Left ventricle myocardium superior (tissue), 1 donor: ENCODE measurements at regions not wholly inside any gene's neighbourhood (a gene's known extent, or its start where the extent isn't known, plus 50 kb on each side); places are given as distances from the start of the nearest gene placed in this dataset.

Source experiments
- ATAC-seq: fragments of 200-7000 bp; cut with Tn5 transposase; one replicate; pipeline ENCODE4 v1.9.1; 2020; ENCODE audit warnings: mild to moderate bottlenecking, moderate library complexity
- DNase-seq: peaks from one replicate; pipeline ENCODE4 v3.0.0-alpha.2; 2020
- intact Hi-C: fragments of 100-400 bp; cut with micrococcal nuclease; formaldehyde crosslinking; loops from one replicate; pipeline ENCODE4 v1.11.0; 2022
- donor health status: DM: no; HTN: yes; CAD: no; lungs with severe emphysema.

- no peak for ATAC-seq
- intact Hi-C loops, result no loop called here
- DNase-seq, result no peak
Measured at GRCh38 chr21:28794371-28794851, 198.3 kb downstream of the LTN1 start.

GRCh38 chr21:28793043-28793442 is 199.6 kb downstream of the LTN1 start:
- DNase-seq (no peak), ATAC-seq (peak; percentile 66)
- intact Hi-C loops, result no loop called here

- intact Hi-C loops, result no loop called here
- ATAC-seq (no peak), DNase-seq (no peak)
Measured at GRCh38 chr21:28791595-28792282, 200.9 kb downstream of the LTN1 start.

- ATAC-seq (peak; percentile 37), DNase-seq (no peak)
- intact Hi-C loops, result no loop called here
Measured at GRCh38 chr21:28790335-28790734, 202.3 kb downstream of the LTN1 start.

- ATAC-seq, result peak; percentile 44
- intact Hi-C loops, result no loop called here
Measured at GRCh38 chr21:28789523-28789922, 203.2 kb downstream of the LTN1 start.

GRCh38 chr21:28788030-28788429 is 204.6 kb downstream of the LTN1 start:
- DNase-seq (no peak), ATAC-seq (no peak)
- intact Hi-C loops, result no loop called here

More at GRCh38 chr21:28789523-28789922, 203.2 kb downstream of the LTN1 start:
- DNase-seq, result no peak

GRCh38 chr21:28783641-28784185 is 209.0 kb downstream of the LTN1 start:
- ATAC-seq (no peak), DNase-seq (no peak)
- intact Hi-C loops, result no loop called here

- no peak for ATAC-seq
- no peak for DNase-seq
- intact Hi-C loops, result no loop called here
Measured at GRCh38 chr21:28781602-28782276, 210.9 kb downstream of the LTN1 start.

GRCh38 chr21:28779914-28780313 is 212.8 kb downstream of the LTN1 start:
- intact Hi-C loops, result no loop called here
- DNase-seq (no peak), ATAC-seq (no peak)

GRCh38 chr21:28776251-28776650 is 216.4 kb downstream of the LTN1 start:
- intact Hi-C loops, result no loop called here
- DNase-seq (no peak), ATAC-seq (no peak)

- intact Hi-C loops, result no loop called here
- no peak for DNase-seq
Measured at GRCh38 chr21:28775071-28775470, 217.6 kb downstream of the LTN1 start.

GRCh38 chr21:28773036-28773435 is 219.6 kb downstream of the LTN1 start:
- intact Hi-C loops, result no loop called here
- DNase-seq (no peak), ATAC-seq (no peak)

More at GRCh38 chr21:28775071-28775470, 217.6 kb downstream of the LTN1 start:
- no peak for ATAC-seq

GRCh38 chr21:28771790-28772501 is 220.7 kb downstream of the LTN1 start:
- DNase-seq, result no peak
- intact Hi-C loops, result no loop called here
- peak; percentile 83 for ATAC-seq

- intact Hi-C loops, result no loop called here
- no peak for DNase-seq
- peak; percentile 36 for ATAC-seq
Measured at GRCh38 chr21:28770867-28771661, 221.6 kb downstream of the LTN1 start.

GRCh38 chr21:28769683-28770082 is 223.0 kb downstream of the LTN1 start:
- ATAC-seq, result no peak
- intact Hi-C loops, result no loop called here
- DNase-seq, result no peak

GRCh38 chr21:28768753-28769152 is 223.9 kb downstream of the LTN1 start:
- intact Hi-C loops, result no loop called here
- no peak for ATAC-seq
- DNase-seq, result no peak

- intact Hi-C loops, result no loop called here
- ATAC-seq (no peak), DNase-seq (no peak)
Measured at GRCh38 chr21:28767523-28767922, 225.2 kb downstream of the LTN1 start.

- intact Hi-C loops, result no loop called here
- DNase-seq (no peak), ATAC-seq (peak; percentile 53)
Measured at GRCh38 chr21:28763809-28764418, 228.8 kb downstream of the LTN1 start.

GRCh38 chr21:28762357-28762735 is 230.3 kb downstream of the LTN1 start:
- ATAC-seq (no peak), DNase-seq (no peak)
- intact Hi-C loops, result no loop called here
